GM23338 (cell line): ENCODE measurements at regions not wholly inside any gene's neighbourhood (a gene's known extent, or its start where the extent isn't known, plus 50 kb on each side); places are given as distances from the start of the nearest gene placed in this dataset.
A peak's percentile ranks its signal among the peaks of the same experiment; 100 is the strongest.
"Not testable (repeated sequence)": the region's sequence is repeated elsewhere in the genome, so short reads cannot be mapped to it uniquely, and the experiment has no call there.

Experiments used
- ATAC-seq: fragments of 200-7000 bp; cut with Tn5 transposase; 3 replicates; pipeline ENCODE4 v1.9.1; 2020
- DNase-seq: peaks from one replicate; pipeline ENCODE4 v3.0.0-alpha.2; 2015; ENCODE audit warnings: low spot score
- H2AFZ ChIP-seq: fragments of 200-600 bp; sonication (generic); 2 replicates; pipeline ENCODE4 v1.8.0; 2016; ENCODE audit warnings: antibody characterized with exemption, mild to moderate bottlenecking, moderate library complexity
- H3F3A ChIP-seq: fragments of 200-600 bp; sonication (generic); replicated peaks from 2 replicates; pipeline ENCODE4 v1.8.0; 2017; ENCODE audit warnings: antibody characterized with exemption, mixed run types, low read depth
- H3K27ac ChIP-seq: fragments of 200-600 bp; sonication (generic); 2 replicates; pipeline ENCODE4 v1.6.1; 2016; ENCODE audit warnings: low read depth
- H3K27me3 ChIP-seq: fragments of 200-600 bp; sonication (generic); 2 replicates; pipeline ENCODE4 v1.8.0; 2016; ENCODE audit warnings: mild to moderate bottlenecking, mixed run types, moderate library complexity; ENCODE audit not compliant: insufficient read depth
- H3K36me3 ChIP-seq: fragments of 200-600 bp; sonication (generic); 2 replicates; pipeline ENCODE4 v1.8.0; 2016; ENCODE audit warnings: mild to moderate bottlenecking; ENCODE audit not compliant: insufficient read depth
- H3K4me1 ChIP-seq: fragments of 200-600 bp; sonication (generic); 2 replicates; pipeline ENCODE4 v1.8.0; 2016; ENCODE audit warnings: mild to moderate bottlenecking, moderate library complexity; ENCODE audit not compliant: insufficient read depth
- H3K4me2 ChIP-seq: fragments of 200-600 bp; sonication (generic); 2 replicates; pipeline ENCODE4 v1.7.1; 2017; ENCODE audit warnings: mixed run types
- H3K4me3 ChIP-seq: fragments of 200-600 bp; sonication (generic); 2 replicates; pipeline ENCODE4 v1.6.1; 2016; ENCODE audit warnings: mixed run types
- H3K79me2 ChIP-seq: fragments of 200-600 bp; sonication (generic); replicated peaks from 2 replicates; pipeline ENCODE4 v1.8.0; 2017; ENCODE audit warnings: mild to moderate bottlenecking; ENCODE audit not compliant: insufficient read depth
- H3K9me2 ChIP-seq: fragments of 200-600 bp; sonication (generic); 2 replicates; pipeline ENCODE4 v1.8.0; 2017; ENCODE audit not compliant: insufficient read depth
- H4K20me1 ChIP-seq: fragments of 200-600 bp; sonication (generic); replicated peaks from 2 replicates; pipeline ENCODE4 v1.8.0; 2017; ENCODE audit warnings: mild to moderate bottlenecking; ENCODE audit not compliant: insufficient read depth
- H3K27ac Mint-ChIP-seq: 2 replicates; pipeline ENCODE4 v1.8.0; 2020; ENCODE audit warnings: inconsistent platforms, mild to moderate bottlenecking, moderate library complexity, mixed read lengths
- H3K27me3 Mint-ChIP-seq: 3 replicates; pipeline ENCODE4 v1.8.0; 2022; ENCODE audit warnings: low read depth, mild to moderate bottlenecking, moderate library complexity, mixed read lengths, inconsistent platforms; ENCODE audit not compliant: insufficient read depth, poor library complexity
- H3K36me3 Mint-ChIP-seq: 3 replicates; pipeline ENCODE4 v1.8.0; 2021; ENCODE audit warnings: low read depth, mild to moderate bottlenecking, inconsistent platforms, moderate library complexity, mixed read lengths
- H3K4me1 Mint-ChIP-seq: 3 replicates; pipeline ENCODE4 v1.8.0; 2020; ENCODE audit warnings: mild to moderate bottlenecking, inconsistent platforms, mixed read lengths
- H3K4me3 Mint-ChIP-seq: 3 replicates; pipeline ENCODE4 v1.8.0; 2021; ENCODE audit warnings: moderate library complexity, mild to moderate bottlenecking, inconsistent platforms, mixed read lengths
- H3K9me3 Mint-ChIP-seq: 3 replicates; pipeline ENCODE4 v1.8.0; 2020; ENCODE audit warnings: moderate library complexity, mild to moderate bottlenecking, inconsistent platforms, mixed read lengths
- CREB1 ChIP-seq: fragments of 250-450 bp; sonication (Bioruptor Pico); IDR thresholded peaks from 2 replicates; pipeline ENCODE4 v1.5.0; 2020; ENCODE audit warnings: low read depth, mild to moderate bottlenecking, moderate library complexity
- EZH2 ChIP-seq: fragments of 200-600 bp; sonication (generic); IDR thresholded peaks from one replicate; pipeline ENCODE4 v1.8.0; 2017; ENCODE audit warnings: antibody characterized with exemption, mild to moderate bottlenecking, low read depth; ENCODE audit not compliant: unreplicated experiment
- EZH2phosphoT487 ChIP-seq: fragments of 200-600 bp; sonication (generic); IDR thresholded peaks from one replicate; pipeline ENCODE4 v1.8.1; 2018; ENCODE audit warnings: antibody characterized with exemption; ENCODE audit not compliant: unreplicated experiment
- JUNB ChIP-seq: IDR thresholded peaks from one replicate; pipeline ENCODE4 v1.6.1; 2016; ENCODE audit warnings: antibody characterized with exemption; ENCODE audit not compliant: unreplicated experiment
- NANOG ChIP-seq: IDR thresholded peaks from 2 replicates; pipeline ENCODE4 v1.6.1; 2016; ENCODE audit warnings: antibody characterized with exemption, borderline replicate concordance
- POLR2AphosphoS5 ChIP-seq: IDR thresholded peaks from 2 replicates; pipeline ENCODE4 v1.6.1; 2016; ENCODE audit warnings: antibody characterized with exemption, low read depth
- STAT1 ChIP-seq: IDR thresholded peaks from one replicate; pipeline ENCODE4 v1.6.1; 2016; ENCODE audit warnings: antibody characterized with exemption; ENCODE audit not compliant: unreplicated experiment
- ZNF331 ChIP-seq: fragments of 250-450 bp; sonication (Bioruptor Pico); IDR thresholded peaks from 2 replicates; pipeline ENCODE4 v1.5.0; 2020; ENCODE audit warnings: low read depth, mild to moderate bottlenecking, moderate library complexity
- TF ChIP-seq, protein P1 (sequence below), 2 experiments: fragments of 200-600 bp in 1 of 2; sonication (generic) in 1 of 2; conservative IDR thresholded peaks; 2 replicates each; pipeline versions ENCODE4 v1.5.1 to v1.6.1; 2016 to 2017; ENCODE audit warnings: antibody characterized with exemption in 2 of 2, low read depth in 2 of 2, mild to moderate bottlenecking in 2 of 2, moderate library complexity in 1 of 2
- TF ChIP-seq, protein P2 (sequence below): IDR thresholded peaks from one replicate; pipeline ENCODE4 v1.6.1; 2018; ENCODE audit warnings: antibody characterized with exemption; ENCODE audit not compliant: unreplicated experiment
- TF ChIP-seq, protein P3 (sequence below): fragments of 250-450 bp; sonication (Bioruptor Pico); IDR thresholded peaks from 2 replicates; pipeline ENCODE4 v1.5.0; 2020; ENCODE audit warnings: mild to moderate bottlenecking, moderate library complexity

DNA sequence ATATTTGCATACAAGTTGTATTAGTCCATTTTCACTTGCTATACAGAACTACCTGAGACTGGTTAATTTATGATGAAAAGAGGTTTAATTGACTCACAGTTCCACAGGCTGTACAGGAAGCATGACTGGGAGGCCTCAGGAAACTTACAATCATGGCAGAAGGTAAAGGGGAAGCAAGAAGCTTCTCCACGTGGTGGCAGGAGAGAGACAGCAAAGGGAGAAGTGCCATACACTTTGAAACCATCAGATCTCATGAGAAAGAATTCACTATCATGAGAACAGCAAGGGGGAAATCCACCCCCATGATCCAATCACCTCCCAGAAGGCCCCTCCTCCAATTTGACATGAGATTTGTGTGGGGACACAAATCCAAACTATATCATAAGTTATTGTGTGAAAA is 506.7 kb upstream of the DPH6 start:
- H3K4me3 Mint-ChIP-seq, H3K4me1 ChIP-seq, H3K9me2 ChIP-seq, H3K9me3 Mint-ChIP-seq, H2AFZ ChIP-seq, H3K27ac Mint-ChIP-seq, H3K4me2 ChIP-seq, H3K36me3 Mint-ChIP-seq, H3K27me3 Mint-ChIP-seq, H3K79me2 ChIP-seq, H3K36me3 ChIP-seq, H3K4me3 ChIP-seq, H3K4me1 Mint-ChIP-seq, H3F3A ChIP-seq, H3K27me3 ChIP-seq, ATAC-seq, H4K20me1 ChIP-seq, H3K27ac ChIP-seq: not testable (repeated sequence)
- DNase-seq, result peak; percentile 50
- TF ChIP-seq, protein P1, sequence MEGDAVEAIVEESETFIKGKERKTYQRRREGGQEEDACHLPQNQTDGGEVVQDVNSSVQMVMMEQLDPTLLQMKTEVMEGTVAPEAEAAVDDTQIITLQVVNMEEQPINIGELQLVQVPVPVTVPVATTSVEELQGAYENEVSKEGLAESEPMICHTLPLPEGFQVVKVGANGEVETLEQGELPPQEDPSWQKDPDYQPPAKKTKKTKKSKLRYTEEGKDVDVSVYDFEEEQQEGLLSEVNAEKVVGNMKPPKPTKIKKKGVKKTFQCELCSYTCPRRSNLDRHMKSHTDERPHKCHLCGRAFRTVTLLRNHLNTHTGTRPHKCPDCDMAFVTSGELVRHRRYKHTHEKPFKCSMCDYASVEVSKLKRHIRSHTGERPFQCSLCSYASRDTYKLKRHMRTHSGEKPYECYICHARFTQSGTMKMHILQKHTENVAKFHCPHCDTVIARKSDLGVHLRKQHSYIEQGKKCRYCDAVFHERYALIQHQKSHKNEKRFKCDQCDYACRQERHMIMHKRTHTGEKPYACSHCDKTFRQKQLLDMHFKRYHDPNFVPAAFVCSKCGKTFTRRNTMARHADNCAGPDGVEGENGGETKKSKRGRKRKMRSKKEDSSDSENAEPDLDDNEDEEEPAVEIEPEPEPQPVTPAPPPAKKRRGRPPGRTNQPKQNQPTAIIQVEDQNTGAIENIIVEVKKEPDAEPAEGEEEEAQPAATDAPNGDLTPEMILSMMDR (conservative IDR thresholded peaks at IDR 0.05; ENCODE audit: low read depth in 2 of 2), result peak; percentile 52 to 71

DNA sequence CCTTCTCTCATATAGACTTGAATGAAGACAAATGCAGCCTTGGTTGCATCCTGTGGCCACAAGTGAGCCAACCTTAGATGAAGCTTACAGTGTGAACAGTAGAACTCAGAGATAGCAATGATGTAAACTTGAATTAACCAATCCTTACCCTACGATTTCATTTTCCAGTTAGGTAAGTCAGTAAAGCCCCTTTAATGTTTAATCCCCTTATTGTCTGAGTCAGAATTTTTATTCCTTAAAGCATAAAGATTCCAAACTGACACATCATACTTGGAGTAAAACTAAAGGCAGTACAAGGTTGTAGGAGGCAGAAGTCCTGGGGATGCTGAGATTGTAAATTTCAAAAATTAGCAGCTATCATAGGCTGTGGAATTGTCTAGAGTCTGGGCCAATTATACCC is 507.8 kb upstream of the DPH6 start:
- no peaks in the 10 kb centered on the region for H4K20me1 ChIP-seq
- H3K27ac ChIP-seq, result no peak overlapping the region
- H3K79me2 ChIP-seq, result no peaks in the 10 kb centered on the region
- H3K27me3 ChIP-seq, result no peaks in the 10 kb centered on the region
- no peak for DNase-seq
- H3K27me3 Mint-ChIP-seq, result peaks cover 3% of the 10 kb centered on the region
- H3F3A ChIP-seq, result no peaks in the 10 kb centered on the region
- H3K36me3 Mint-ChIP-seq, result no peaks in the 10 kb centered on the region
- no peak overlapping the region for H2AFZ ChIP-seq
- no peak overlapping the region for H3K27ac Mint-ChIP-seq
- no peaks in the 10 kb centered on the region for H3K4me1 ChIP-seq
- H3K9me3 Mint-ChIP-seq, result peaks cover 2% of the 10 kb centered on the region; the same call in 1 of the 3 replicates
- H3K4me3 Mint-ChIP-seq, result no peak overlapping the region
- no peak overlapping the region for H3K4me2 ChIP-seq
- H3K9me2 ChIP-seq, result no peaks in the 10 kb centered on the region
- H3K4me1 Mint-ChIP-seq, result peaks cover 5% of the 10 kb centered on the region; the same call in 2 of the 3 replicates
- H3K4me3 ChIP-seq, result no peak overlapping the region
- H3K36me3 ChIP-seq, result no peaks in the 10 kb centered on the region
- no peak for ATAC-seq
- no peak for TF ChIP-seq EZH2
- TF ChIP-seq, protein P2, sequence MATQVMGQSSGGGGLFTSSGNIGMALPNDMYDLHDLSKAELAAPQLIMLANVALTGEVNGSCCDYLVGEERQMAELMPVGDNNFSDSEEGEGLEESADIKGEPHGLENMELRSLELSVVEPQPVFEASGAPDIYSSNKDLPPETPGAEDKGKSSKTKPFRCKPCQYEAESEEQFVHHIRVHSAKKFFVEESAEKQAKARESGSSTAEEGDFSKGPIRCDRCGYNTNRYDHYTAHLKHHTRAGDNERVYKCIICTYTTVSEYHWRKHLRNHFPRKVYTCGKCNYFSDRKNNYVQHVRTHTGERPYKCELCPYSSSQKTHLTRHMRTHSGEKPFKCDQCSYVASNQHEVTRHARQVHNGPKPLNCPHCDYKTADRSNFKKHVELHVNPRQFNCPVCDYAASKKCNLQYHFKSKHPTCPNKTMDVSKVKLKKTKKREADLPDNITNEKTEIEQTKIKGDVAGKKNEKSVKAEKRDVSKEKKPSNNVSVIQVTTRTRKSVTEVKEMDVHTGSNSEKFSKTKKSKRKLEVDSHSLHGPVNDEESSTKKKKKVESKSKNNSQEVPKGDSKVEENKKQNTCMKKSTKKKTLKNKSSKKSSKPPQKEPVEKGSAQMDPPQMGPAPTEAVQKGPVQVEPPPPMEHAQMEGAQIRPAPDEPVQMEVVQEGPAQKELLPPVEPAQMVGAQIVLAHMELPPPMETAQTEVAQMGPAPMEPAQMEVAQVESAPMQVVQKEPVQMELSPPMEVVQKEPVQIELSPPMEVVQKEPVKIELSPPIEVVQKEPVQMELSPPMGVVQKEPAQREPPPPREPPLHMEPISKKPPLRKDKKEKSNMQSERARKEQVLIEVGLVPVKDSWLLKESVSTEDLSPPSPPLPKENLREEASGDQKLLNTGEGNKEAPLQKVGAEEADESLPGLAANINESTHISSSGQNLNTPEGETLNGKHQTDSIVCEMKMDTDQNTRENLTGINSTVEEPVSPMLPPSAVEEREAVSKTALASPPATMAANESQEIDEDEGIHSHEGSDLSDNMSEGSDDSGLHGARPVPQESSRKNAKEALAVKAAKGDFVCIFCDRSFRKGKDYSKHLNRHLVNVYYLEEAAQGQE, result no peak
- no peak for TF ChIP-seq POLR2AphosphoS5
- TF ChIP-seq, protein P3, sequence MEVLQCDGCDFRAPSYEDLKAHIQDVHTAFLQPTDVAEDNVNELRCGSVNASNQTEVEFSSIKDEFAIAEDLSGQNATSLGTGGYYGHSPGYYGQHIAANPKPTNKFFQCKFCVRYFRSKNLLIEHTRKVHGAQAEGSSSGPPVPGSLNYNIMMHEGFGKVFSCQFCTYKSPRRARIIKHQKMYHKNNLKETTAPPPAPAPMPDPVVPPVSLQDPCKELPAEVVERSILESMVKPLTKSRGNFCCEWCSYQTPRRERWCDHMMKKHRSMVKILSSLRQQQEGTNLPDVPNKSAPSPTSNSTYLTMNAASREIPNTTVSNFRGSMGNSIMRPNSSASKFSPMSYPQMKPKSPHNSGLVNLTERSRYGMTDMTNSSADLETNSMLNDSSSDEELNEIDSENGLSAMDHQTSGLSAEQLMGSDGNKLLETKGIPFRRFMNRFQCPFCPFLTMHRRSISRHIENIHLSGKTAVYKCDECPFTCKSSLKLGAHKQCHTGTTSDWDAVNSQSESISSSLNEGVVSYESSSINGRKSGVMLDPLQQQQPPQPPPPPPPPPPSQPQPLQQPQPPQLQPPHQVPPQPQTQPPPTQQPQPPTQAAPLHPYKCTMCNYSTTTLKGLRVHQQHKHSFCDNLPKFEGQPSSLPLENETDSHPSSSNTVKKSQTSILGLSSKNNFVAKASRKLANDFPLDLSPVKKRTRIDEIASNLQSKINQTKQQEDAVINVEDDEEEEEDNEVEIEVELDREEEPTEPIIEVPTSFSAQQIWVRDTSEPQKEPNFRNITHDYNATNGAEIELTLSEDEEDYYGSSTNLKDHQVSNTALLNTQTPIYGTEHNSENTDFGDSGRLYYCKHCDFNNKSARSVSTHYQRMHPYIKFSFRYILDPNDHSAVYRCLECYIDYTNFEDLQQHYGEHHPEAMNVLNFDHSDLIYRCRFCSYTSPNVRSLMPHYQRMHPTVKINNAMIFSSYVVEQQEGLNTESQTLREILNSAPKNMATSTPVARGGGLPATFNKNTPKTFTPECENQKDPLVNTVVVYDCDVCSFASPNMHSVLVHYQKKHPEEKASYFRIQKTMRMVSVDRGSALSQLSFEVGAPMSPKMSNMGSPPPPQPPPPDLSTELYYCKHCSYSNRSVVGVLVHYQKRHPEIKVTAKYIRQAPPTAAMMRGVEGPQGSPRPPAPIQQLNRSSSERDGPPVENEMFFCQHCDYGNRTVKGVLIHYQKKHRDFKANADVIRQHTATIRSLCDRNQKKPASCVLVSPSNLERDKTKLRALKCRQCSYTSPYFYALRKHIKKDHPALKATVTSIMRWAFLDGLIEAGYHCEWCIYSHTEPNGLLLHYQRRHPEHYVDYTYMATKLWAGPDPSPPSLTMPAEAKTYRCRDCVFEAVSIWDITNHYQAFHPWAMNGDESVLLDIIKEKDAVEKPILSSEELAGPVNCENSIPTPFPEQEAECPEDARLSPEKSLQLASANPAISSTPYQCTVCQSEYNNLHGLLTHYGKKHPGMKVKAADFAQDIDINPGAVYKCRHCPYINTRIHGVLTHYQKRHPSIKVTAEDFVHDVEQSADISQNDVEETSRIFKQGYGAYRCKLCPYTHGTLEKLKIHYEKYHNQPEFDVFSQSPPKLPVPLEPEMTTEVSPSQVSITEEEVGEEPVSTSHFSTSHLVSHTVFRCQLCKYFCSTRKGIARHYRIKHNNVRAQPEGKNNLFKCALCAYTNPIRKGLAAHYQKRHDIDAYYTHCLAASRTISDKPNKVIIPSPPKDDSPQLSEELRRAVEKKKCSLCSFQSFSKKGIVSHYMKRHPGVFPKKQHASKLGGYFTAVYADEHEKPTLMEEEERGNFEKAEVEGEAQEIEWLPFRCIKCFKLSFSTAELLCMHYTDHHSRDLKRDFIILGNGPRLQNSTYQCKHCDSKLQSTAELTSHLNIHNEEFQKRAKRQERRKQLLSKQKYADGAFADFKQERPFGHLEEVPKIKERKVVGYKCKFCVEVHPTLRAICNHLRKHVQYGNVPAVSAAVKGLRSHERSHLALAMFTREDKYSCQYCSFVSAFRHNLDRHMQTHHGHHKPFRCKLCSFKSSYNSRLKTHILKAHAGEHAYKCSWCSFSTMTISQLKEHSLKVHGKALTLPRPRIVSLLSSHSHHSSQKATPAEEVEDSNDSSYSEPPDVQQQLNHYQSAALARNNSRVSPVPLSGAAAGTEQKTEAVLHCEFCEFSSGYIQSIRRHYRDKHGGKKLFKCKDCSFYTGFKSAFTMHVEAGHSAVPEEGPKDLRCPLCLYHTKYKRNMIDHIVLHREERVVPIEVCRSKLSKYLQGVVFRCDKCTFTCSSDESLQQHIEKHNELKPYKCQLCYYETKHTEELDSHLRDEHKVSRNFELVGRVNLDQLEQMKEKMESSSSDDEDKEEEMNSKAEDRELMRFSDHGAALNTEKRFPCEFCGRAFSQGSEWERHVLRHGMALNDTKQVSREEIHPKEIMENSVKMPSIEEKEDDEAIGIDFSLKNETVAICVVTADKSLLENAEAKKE (CRISPR knock-in tag), result no peak
- no peak for TF ChIP-seq EZH2phosphoT487
- TF ChIP-seq NANOG, result no peak
- no peak for TF ChIP-seq CREB1
- no peak for TF ChIP-seq JUNB
- no peak for TF ChIP-seq ZNF331
- TF ChIP-seq STAT1, result no peak
